ENCODE measurements at regions not wholly inside any gene's neighbourhood (a gene's known extent, or its start where the extent isn't known, plus 50 kb on each side); places are given as distances from the start of the nearest gene placed in this dataset.

- TF ChIP-seq EP300 (IDR thresholded peaks at IDR 0.05) = no peak
- no peak for TF ChIP-seq CTCF (IDR thresholded peaks at IDR 0.05)
- TF ChIP-seq POLR2A (IDR thresholded peaks at IDR 0.05) = no peak
- intact Hi-C loops (cut with DNase I) = no loop called here
- H3K36me3 ChIP-seq = no peaks in the 10 kb centered on the region
- DNase-seq = no peak
- no peaks in the 10 kb centered on the region for H3K4me1 ChIP-seq (ENCODE audit: insufficient read depth)
- no peaks in the 10 kb centered on the region for H3K27me3 ChIP-seq
- no peak overlapping the region for H3K27ac ChIP-seq
- H3K9me3 ChIP-seq = no peaks in the 10 kb centered on the region
- 30 to 53% (median 40%) methylated on average over 7 of the region's 7 CpGs for whole genome bisulfite sequencing, 3 donors
- H3K4me3 ChIP-seq = no peak overlapping the region
Measured at GRCh38 chr6:88236612-88237360, 70.6 kb upstream of the CNR1 start.

GRCh38 chr6:88232753-88233152 is 66.6 kb upstream of the CNR1 start:
- no peaks in the 10 kb centered on the region for H3K36me3 ChIP-seq
- H3K27me3 ChIP-seq = no peaks in the 10 kb centered on the region
- DNase-seq = no peak
- intact Hi-C loops (cut with DNase I) = no loop called here
- TF ChIP-seq EP300 (IDR thresholded peaks at IDR 0.05) (no peak), POLR2A (IDR thresholded peaks at IDR 0.05) (no peak), CTCF (IDR thresholded peaks at IDR 0.05) (no peak)
- no peaks in the 10 kb centered on the region for H3K4me1 ChIP-seq (ENCODE audit: insufficient read depth)
- no peaks in the 10 kb centered on the region for H3K9me3 ChIP-seq
- no peak overlapping the region for H3K4me3 ChIP-seq
- no peak overlapping the region for H3K27ac ChIP-seq
- WGBS, 3 donors = 69 to 79% (median 79%) methylated on average over 1 of the region's 1 CpG

- no peak for DNase-seq
- no peak overlapping the region for H3K4me3 ChIP-seq
- 83 to 97% (median 85%) methylated on average over 1 of the region's 1 CpG for WGBS, 3 donors
- no peaks in the 10 kb centered on the region for H3K4me1 ChIP-seq (ENCODE audit: insufficient read depth)
- H3K27ac ChIP-seq = no peak overlapping the region
- TF ChIP-seq CTCF (IDR thresholded peaks at IDR 0.05) (no peak), POLR2A (IDR thresholded peaks at IDR 0.05) (no peak), EP300 (IDR thresholded peaks at IDR 0.05) (no peak)
- H3K36me3 ChIP-seq = no peaks in the 10 kb centered on the region
- no peaks in the 10 kb centered on the region for H3K27me3 ChIP-seq
- H3K9me3 ChIP-seq = no peaks in the 10 kb centered on the region
- intact Hi-C loops (cut with DNase I) = no loop called here
Measured at GRCh38 chr6:88223298-88223697, 57.2 kb upstream of the CNR1 start.

GRCh38 chr6:88220493-88220892 is 54.3 kb upstream of the CNR1 start:
- intact Hi-C loops (cut with DNase I) = no loop called here

More at GRCh38 chr6:88220493-88220892, 54.3 kb upstream of the CNR1 start:
- no peak overlapping the region for H3K27ac ChIP-seq
- H3K27me3 ChIP-seq = no peaks in the 10 kb centered on the region
- TF ChIP-seq EP300 (IDR thresholded peaks at IDR 0.05) (no peak), CTCF (IDR thresholded peaks at IDR 0.05) (no peak), POLR2A (IDR thresholded peaks at IDR 0.05) (no peak)
- no peaks in the 10 kb centered on the region for H3K4me1 ChIP-seq (ENCODE audit: insufficient read depth)
- no peaks in the 10 kb centered on the region for H3K9me3 ChIP-seq
- no peak for DNase-seq
- no peaks in the 10 kb centered on the region for H3K36me3 ChIP-seq
- 28 to 39% (median 35%) methylated on average over 2 of the region's 2 CpGs for WGBS, 3 donors
- no peak overlapping the region for H3K4me3 ChIP-seq

Data from ovary (tissue), 7 donors.